ENCODE measurements at regions not wholly inside any gene's neighbourhood (a gene's known extent, or its start where the extent isn't known, plus 50 kb on each side); places are given as distances from the start of the nearest gene placed in this dataset.
A peak's percentile ranks its signal among the peaks of the same experiment; 100 is the strongest.
"Not testable (repeated sequence)": the region's sequence is repeated elsewhere in the genome, so short reads cannot be mapped to it uniquely, and the experiment has no call there.

GRCh38 chr4:181870326-181870725 is 372.9 kb upstream of the TENM3 start:
- DNase-seq (ENCODE audit: low read depth) = peak; percentile 44

- DNase-seq (ENCODE audit: low read depth) = no peak
These were observed 368.6 kb upstream of the TENM3 start for GRCh38 chr4:181874602-181875001.

- DNase-seq (ENCODE audit: low read depth) = peak; percentile 78
These were observed 365.8 kb upstream of the TENM3 start for GRCh38 chr4:181877329-181877848.

GRCh38 chr4:181890031-181890430 is 353.2 kb upstream of the TENM3 start:
- no peak for DNase-seq (ENCODE audit: low read depth)

GRCh38 chr4:181890911-181891310 is 352.3 kb upstream of the TENM3 start:
- DNase-seq (ENCODE audit: low read depth) = no peak

- no peak for DNase-seq (ENCODE audit: low read depth)
These were observed 346.6 kb upstream of the TENM3 start for GRCh38 chr4:181896614-181897013.

- peak; percentile 24 for DNase-seq (ENCODE audit: low read depth)
These were observed 345.3 kb upstream of the TENM3 start for GRCh38 chr4:181897935-181898334.

- DNase-seq (ENCODE audit: low read depth) = not testable (repeated sequence)
These were observed 340.8 kb upstream of the TENM3 start for GRCh38 chr4:181902404-181902803.

GRCh38 chr4:181905708-181906107 is 337.5 kb upstream of the TENM3 start:
- DNase-seq (ENCODE audit: low read depth) = no peak

- no peak for DNase-seq (ENCODE audit: low read depth)
These were observed 335.0 kb upstream of the TENM3 start for GRCh38 chr4:181908168-181908567.

GRCh38 chr4:181909368-181909767 is 333.8 kb upstream of the TENM3 start:
- peak; percentile 13 for DNase-seq (ENCODE audit: low read depth)

- no peak for DNase-seq (ENCODE audit: low read depth)
These were observed 331.8 kb upstream of the TENM3 start for GRCh38 chr4:181911420-181911819.

GRCh38 chr4:181933471-181933870 is 309.7 kb upstream of the TENM3 start:
- no peak for DNase-seq (ENCODE audit: low read depth)

GRCh38 chr4:181938631-181939030 is 304.6 kb upstream of the TENM3 start:
- no peak for DNase-seq (ENCODE audit: low read depth)

GRCh38 chr4:181939199-181939945 is 303.8 kb upstream of the TENM3 start:
- DNase-seq (ENCODE audit: low read depth) = no peak

- no peak for DNase-seq (ENCODE audit: low read depth)
These were observed 298.7 kb upstream of the TENM3 start for GRCh38 chr4:181944527-181944926.

GRCh38 chr4:181946902-181947301 is 296.3 kb upstream of the TENM3 start:
- no peak for DNase-seq (ENCODE audit: low read depth)

GRCh38 chr4:181948839-181949382 is 294.3 kb upstream of the TENM3 start:
- no peak for DNase-seq (ENCODE audit: low read depth)

- DNase-seq (ENCODE audit: low read depth) = no peak
These were observed 293.4 kb upstream of the TENM3 start for GRCh38 chr4:181949704-181950312.

GRCh38 chr4:181950372-181951127 is 292.7 kb upstream of the TENM3 start:
- DNase-seq (ENCODE audit: low read depth) = no peak

- DNase-seq (ENCODE audit: low read depth) = no peak
These were observed 291.9 kb upstream of the TENM3 start for GRCh38 chr4:181951265-181951664.

- DNase-seq (ENCODE audit: low read depth) = peak; percentile 94
These were observed 290.7 kb upstream of the TENM3 start for GRCh38 chr4:181952478-181952877.

Measured in HT1080 (cell line).